VCaP (cell line): ENCODE measurements at regions not wholly inside any gene's neighbourhood (a gene's known extent, or its start where the extent isn't known, plus 50 kb on each side); places are given as distances from the start of the nearest gene placed in this dataset.

Experiments
- H3K27ac ChIP-seq: fragments of 450-650 bp; 2 replicates; pipeline ENCODE4 v1.5.1; 2017
- TF ChIP-seq, protein P1 (sequence below): fragments of 450-650 bp; conservative IDR thresholded peaks from 2 replicates; pipeline ENCODE4 v1.5.1; 2017; ENCODE audit warnings: mild to moderate bottlenecking, moderate library complexity

DNA sequence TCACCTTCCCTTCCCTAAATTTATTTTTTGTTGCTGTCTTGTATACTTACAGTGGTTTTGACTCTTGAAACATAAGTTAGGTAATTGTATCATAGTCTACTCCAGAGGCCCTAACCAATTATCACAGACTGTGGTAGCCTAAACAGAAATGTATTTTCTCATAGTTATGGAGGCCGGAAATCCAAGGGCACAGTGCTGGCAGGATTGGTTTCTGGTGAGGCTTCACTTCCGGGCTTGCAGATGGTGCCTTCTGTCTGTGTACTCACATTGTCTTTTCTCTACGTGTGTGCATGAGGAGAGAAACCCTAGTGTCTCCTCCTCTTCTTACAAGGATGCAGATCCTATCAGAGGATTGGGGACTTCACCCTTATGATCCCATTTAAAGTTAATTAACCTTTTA, 290.2 kb upstream of the KCNMB2 start:
- TF ChIP-seq, protein P1, sequence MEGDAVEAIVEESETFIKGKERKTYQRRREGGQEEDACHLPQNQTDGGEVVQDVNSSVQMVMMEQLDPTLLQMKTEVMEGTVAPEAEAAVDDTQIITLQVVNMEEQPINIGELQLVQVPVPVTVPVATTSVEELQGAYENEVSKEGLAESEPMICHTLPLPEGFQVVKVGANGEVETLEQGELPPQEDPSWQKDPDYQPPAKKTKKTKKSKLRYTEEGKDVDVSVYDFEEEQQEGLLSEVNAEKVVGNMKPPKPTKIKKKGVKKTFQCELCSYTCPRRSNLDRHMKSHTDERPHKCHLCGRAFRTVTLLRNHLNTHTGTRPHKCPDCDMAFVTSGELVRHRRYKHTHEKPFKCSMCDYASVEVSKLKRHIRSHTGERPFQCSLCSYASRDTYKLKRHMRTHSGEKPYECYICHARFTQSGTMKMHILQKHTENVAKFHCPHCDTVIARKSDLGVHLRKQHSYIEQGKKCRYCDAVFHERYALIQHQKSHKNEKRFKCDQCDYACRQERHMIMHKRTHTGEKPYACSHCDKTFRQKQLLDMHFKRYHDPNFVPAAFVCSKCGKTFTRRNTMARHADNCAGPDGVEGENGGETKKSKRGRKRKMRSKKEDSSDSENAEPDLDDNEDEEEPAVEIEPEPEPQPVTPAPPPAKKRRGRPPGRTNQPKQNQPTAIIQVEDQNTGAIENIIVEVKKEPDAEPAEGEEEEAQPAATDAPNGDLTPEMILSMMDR, result no peak
- H3K27ac ChIP-seq, result no peak overlapping the region

DNA sequence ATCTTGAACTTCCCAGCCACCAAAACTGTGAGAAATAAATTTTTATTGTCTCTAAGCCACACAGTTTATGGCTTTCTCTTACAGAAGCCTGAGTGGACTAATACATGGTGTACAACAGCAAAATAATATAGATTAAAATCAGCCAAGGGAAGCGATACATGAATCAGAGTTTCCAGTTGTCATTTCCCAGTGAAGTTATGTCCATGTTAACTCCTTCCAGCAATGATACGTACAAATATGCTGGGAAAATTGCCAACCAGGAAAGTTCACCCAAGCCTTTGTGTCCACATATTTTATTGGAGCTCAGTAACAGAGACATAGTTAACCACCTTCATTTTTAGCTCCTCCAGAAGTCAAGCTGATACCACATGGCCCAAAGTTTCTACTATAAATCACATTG, 280.9 kb upstream of the KCNMB2 start:
- TF ChIP-seq, protein P1, result no peak

DNA sequence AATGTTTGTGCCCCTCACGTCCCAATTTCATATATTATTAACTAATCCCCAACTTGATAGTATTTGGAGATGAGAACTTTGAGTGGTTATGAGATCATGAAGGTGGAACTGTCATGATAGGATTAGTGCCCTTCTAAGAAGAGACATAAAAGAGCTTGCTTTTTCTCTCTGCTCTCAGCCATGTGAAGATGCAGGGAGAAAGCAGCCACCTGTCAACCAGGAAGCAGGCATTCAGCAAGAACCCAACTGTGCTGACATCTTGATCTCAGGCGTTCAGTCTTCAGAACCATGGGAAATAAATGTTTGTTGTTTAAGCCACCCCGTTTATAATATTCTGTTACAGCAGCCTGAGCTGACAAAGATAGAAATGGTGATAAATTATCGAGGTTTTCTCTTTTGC, 278.7 kb upstream of the KCNMB2 start:
- no peak overlapping the region for H3K27ac ChIP-seq
- TF ChIP-seq, protein P1, result no peak

More for the DNA sequence above, 280.9 kb upstream of the KCNMB2 start:
- no peak overlapping the region for H3K27ac ChIP-seq

DNA sequence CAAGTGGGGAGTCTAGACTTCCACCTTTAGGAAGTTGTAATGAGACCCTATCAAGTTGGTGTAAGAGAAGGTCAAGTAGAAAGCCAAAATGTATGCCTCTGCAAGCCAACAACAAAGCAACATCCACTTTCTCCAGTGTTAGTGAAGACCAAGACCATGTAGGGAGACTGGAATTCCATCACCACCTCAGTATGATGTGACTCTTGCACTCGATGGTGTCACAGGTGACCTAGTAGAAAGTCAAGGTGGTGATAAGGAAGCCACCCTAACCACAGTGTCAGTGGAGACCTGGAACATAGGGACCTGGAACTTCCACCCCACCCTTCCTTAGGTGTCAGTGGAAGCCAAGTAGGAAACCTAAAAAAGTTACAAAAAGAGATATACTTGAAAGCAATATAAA, 278.1 kb upstream of the KCNMB2 start:
- TF ChIP-seq, protein P1, result no peak
- no peak overlapping the region for H3K27ac ChIP-seq

DNA sequence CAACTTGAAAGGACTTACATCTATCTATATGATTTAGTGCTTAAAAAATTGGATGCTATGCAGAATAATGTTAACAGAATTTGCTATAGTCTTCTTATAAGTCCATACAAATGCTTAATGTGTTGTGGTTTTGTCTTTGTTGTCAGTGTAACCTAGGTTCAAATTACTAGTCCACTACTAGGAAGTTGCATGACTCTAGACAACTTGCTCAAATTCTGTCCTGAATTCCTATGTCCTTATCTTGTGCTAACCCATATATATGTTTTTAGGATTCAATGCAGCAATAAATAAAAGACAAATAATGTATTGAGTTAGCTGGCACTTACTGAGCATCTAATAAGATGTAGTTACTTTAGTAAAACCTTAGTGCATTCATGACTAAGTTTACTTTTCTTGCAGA, 276.5 kb upstream of the KCNMB2 start:
- TF ChIP-seq, protein P1, result no peak
- no peak overlapping the region for H3K27ac ChIP-seq

DNA sequence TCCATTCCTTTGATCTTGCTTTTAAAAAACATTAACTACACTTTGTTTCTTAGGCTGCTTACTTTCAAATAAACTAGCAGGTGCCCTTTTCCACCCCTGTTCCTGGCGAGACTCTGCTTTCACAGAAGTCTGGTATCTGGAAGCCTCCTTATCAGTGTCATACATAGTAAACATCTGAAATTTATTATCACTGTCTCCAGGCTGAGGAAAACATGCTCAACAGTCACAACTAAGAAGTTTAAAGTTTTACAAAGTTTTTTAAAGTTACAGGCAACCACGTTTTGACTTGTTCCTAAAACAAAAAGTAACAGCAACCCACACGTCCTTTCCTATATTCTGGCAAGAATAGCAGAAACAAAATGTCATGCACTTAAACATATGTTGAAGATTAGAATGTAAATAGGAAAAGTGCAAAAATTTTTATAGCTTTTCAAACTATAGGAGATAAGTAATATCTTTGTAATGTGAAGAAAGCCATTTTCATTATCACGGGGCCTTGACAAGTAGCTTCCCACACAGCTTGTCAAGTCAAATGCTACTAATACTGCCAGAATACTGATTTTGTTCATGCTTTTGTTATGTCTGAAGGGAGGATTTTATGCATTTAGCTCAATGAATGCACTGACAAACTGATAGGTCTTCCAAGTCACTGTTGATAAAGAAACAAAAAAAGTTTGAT, 275.2 kb upstream of the KCNMB2 start:
- TF ChIP-seq, protein P1, result no peak
- no peak overlapping the region for H3K27ac ChIP-seq

DNA sequence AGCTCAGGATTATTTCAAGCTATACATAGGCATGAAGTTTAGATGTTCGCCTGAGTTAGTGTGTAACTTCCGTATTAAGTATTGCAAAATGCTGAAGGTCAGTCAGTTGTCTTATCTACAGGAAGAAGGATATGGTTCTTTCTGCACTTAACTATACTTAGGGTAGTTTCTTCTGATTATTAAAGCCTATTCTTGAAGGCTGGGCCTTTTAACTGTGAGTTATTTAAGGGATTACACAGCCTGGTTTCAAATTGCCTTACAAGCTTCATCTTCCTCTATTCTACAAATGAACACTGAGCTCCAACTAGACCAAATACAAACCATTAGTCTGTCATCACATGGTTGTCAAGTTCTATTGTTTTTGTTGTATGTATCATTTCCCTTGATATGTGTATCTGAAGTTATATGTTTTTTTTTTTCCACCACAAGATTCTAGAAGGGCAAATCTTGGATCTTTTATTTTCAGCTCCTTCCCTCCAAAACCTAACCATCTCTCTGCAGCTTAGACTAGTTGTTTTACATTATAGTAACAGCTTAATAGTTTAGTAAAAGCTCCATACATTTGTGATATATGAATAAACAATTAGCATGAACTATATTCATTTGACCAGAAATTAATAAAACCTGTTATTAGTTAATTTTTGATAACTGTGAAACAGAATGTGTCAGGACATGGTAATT, 272.9 kb upstream of the KCNMB2 start:
- TF ChIP-seq, protein P1, result no peak
- no peak overlapping the region for H3K27ac ChIP-seq
